CD4-positive, alpha-beta T cell treated with Interleukin-6 at 100 ng/mL for 8 hours (primary cell): ENCODE measurements at regions not wholly inside any gene's neighbourhood (a gene's known extent, or its start where the extent isn't known, plus 50 kb on each side); places are given as distances from the start of the nearest gene placed in this dataset.

Source experiments
- DNase-seq: peaks from one replicate; pipeline ENCODE4 v3.0.0-alpha.2; 2020; ENCODE audit warnings: mixed read lengths, low spot score

GRCh38 chr1:209021622-209022021, 561.9 kb upstream of the CAMK1G start:
- no peak for DNase-seq

DNA sequence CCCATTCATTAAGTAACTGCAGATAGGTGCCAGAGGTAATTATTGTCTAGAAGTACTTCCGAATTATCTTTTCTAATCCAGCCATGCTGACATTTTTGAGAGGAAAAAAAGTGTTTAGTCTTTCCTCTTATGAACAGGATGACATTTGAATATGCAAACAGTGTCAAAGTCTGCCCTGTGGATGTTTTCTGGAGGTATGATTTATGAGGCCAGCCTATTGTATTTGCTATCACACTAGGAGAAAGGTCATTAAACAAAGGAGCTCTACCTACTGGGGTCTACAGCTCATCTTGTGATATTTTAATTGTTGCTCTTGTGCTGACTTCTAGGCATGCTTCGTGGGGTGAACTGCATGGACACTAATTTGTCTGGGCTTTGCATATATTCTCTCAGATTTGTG, 559.7 kb upstream of the CAMK1G start:
- no peak for DNase-seq

GRCh38 chr1:209029737-209030136, 553.8 kb upstream of the CAMK1G start:
- no peak for DNase-seq

GRCh38 chr1:209030454-209031167, 552.9 kb upstream of the CAMK1G start:
- no peak for DNase-seq

DNA sequence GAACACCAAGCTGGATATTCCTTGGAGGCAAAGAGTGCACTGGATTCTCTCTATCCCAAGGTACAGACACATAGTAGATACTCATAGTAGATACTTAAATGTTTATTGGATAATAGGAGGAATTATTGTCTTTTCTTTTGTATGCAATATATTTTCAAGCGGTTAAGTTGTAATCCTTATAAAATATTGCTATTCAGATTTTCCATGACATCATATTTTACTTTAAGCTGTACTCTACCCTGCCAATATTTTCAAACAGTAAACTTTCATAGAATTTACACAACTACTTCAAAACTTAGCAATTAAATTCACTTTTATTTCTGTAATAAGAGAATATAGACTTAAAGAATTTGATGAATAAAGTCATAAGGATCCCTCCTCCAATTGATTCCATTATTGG, 546.5 kb upstream of the CAMK1G start:
- DNase-seq: no peak

GRCh38 chr1:209038316-209038715, 545.2 kb upstream of the CAMK1G start:
- DNase-seq: no peak

GRCh38 chr1:209038735-209039134, 544.8 kb upstream of the CAMK1G start:
- DNase-seq: no peak

GRCh38 chr1:209040351-209040750, 543.2 kb upstream of the CAMK1G start:
- DNase-seq: no peak

GRCh38 chr1:209041927-209042326, 541.6 kb upstream of the CAMK1G start:
- DNase-seq: no peak

DNA sequence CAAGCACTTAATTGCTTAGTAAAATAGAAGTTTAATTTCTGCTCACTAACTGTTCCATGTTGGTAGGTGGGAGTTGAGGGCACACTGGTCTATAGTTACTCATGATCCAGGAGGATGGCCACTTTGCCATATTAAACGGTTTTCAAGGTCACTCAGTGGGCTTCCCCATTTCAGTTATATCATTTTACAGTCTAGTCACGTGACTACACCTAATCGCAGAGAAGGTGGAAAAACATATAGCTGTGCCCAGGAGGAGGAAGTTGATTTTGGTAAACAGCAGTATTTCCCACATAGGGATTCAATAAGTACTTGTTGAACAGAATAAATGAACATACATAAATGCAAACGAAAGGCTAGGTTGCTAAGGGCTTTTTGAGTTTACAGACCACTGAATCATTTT, 541.1 kb upstream of the CAMK1G start:
- no peak for DNase-seq

- DNase-seq: no peak
Measured at GRCh38 chr1:209045331-209046057, 538.0 kb upstream of the CAMK1G start.

GRCh38 chr1:209046058-209046417, 537.5 kb upstream of the CAMK1G start:
- DNase-seq: no peak

DNA sequence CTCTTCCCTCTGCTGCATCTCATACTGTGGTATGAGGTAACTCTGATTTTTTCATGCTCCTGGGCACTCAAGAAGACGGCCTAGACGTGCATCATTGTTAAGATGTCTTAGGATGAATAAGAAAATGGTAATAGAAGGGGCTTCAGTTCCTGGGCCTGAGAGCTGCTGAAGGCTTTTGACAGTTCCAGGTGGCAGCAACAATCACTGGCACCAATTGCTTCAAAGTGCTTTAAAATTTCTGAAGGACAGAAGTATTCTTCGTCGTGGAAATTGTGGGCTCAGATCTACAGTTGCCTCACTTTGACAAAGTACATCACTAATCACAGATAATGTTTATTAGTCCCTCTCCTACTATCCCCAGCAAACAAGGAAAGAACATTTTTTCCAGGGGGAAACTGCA, 536.6 kb upstream of the CAMK1G start:
- no peak for DNase-seq

- DNase-seq: no peak
Measured at GRCh38 chr1:209048941-209049669, 534.4 kb upstream of the CAMK1G start.

- DNase-seq: no peak
Measured at GRCh38 chr1:209051570-209051969, 531.9 kb upstream of the CAMK1G start.

DNA sequence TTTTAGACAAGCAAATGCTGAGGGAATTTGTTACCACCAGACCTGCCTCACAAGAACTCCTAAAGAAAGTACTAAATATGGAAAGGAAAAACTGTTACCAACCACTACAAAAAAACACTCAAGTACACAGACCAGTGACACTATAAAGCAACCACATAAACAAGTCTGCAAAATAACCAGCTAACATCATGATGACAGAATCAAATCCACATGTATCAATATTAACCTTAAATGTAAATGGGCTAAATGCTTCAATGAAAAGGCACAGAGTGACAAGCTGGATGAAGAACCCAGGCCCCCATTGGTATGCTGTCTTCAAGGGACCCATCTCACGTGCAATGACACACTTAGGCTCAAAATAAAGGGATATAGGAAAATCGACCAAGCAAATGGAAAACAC, 529.9 kb upstream of the CAMK1G start:
- no peak for DNase-seq

GRCh38 chr1:209057083-209057482, 526.4 kb upstream of the CAMK1G start:
- DNase-seq: no peak

- DNase-seq: no peak
Measured at GRCh38 chr1:209057901-209058300, 525.6 kb upstream of the CAMK1G start.

GRCh38 chr1:209059376-209059775, 524.1 kb upstream of the CAMK1G start:
- no peak for DNase-seq

DNA sequence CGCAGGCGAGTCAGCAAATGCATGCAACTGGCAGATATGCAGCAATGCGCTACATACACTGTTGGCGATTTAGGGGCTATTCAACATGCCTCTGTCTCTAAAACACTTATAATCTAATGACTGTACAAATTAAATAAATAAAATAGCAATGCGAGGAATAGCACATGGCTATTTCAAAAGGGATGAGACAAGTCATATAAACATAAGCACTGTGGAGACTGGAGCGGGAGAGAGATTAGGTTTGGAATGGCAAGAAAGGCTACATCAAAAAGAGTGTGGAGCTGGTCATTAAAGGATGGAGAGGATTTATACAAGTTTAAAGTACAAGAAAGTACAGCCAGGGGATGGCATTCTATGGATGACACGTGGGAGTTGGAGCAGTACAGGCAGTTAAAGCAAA, 523.5 kb upstream of the CAMK1G start:
- DNase-seq: no peak

- DNase-seq: no peak
Measured at GRCh38 chr1:209062081-209062620, 521.4 kb upstream of the CAMK1G start.

- DNase-seq: no peak
Measured at GRCh38 chr1:209062863-209063262, 520.7 kb upstream of the CAMK1G start.
